SK-N-MC (cell line): ENCODE measurements at regions not wholly inside any gene's neighbourhood (a gene's known extent, or its start where the extent isn't known, plus 50 kb on each side); places are given as distances from the start of the nearest gene placed in this dataset.

Experiments used
- DNase-seq: peaks from one replicate; pipeline ENCODE4 v3.0.0-alpha.2; 2011; ENCODE audit warnings: low read depth, low spot score
- H3K27ac ChIP-seq: fragments of 200-600 bp; sonication (generic); 2 replicates; pipeline ENCODE4 v1.5.1; 2016; ENCODE audit warnings: mixed run types
- H3K36me3 ChIP-seq: fragments of 200-600 bp; sonication (generic); 2 replicates; pipeline ENCODE4 v1.6.1; 2017; ENCODE audit warnings: antibody characterized with exemption, low read length, mixed read lengths; ENCODE audit not compliant: insufficient read depth
- H3K4me3 ChIP-seq: fragments of 200-600 bp; sonication (generic); 2 replicates; pipeline ENCODE4 v1.5.1; 2016
- H3K9ac ChIP-seq: fragments of 200-600 bp; sonication (generic); 2 replicates; pipeline ENCODE4 v1.8.0; 2017; ENCODE audit warnings: mixed run types, mixed read lengths; ENCODE audit not compliant: insufficient read length
- H3K9me3 ChIP-seq: fragments of 200-600 bp; sonication (generic); 2 replicates; pipeline ENCODE4 v1.6.1; 2017; ENCODE audit warnings: low read depth, mild to moderate bottlenecking, antibody characterized with exemption, low read length, moderate library complexity, mixed read lengths
- EZH2 ChIP-seq: fragments of 200-600 bp; sonication (generic); IDR thresholded peaks from one replicate; pipeline ENCODE4 v1.6.1; 2017; ENCODE audit warnings: antibody characterized with exemption
- FOXP2 ChIP-seq: optimal IDR thresholded peaks from 2 replicates; pipeline ENCODE3; 2011; ENCODE audit warnings: mild to moderate bottlenecking, moderate library complexity; ENCODE audit not compliant: insufficient read depth; ENCODE audit errors: extremely low read length, control extremely low read depth
- POLR2AphosphoS5 ChIP-seq: IDR thresholded peaks from 2 replicates; pipeline ENCODE4 v1.6.1; 2012; ENCODE audit warnings: mild to moderate bottlenecking, low read depth, low read length, borderline replicate concordance

GRCh38 chr19:34832581-34833112 is 59.6 kb upstream of the ZNF599 start:
- TF ChIP-seq FOXP2 (no peak), EZH2 (no peak), POLR2AphosphoS5 (no peak)
- Histone ChIP-seq H3K9me3 (no peaks in the 10 kb centered on the region), H3K36me3 (no peaks in the 10 kb centered on the region), H3K4me3 (no peak overlapping the region), H3K9ac (no peak overlapping the region), H3K27ac (no peak overlapping the region)
- no peak for DNase-seq

GRCh38 chr19:34831714-34832113 is 58.7 kb upstream of the ZNF599 start:
- H3K4me3 ChIP-seq: no peak overlapping the region
- DNase-seq: no peak
- H3K27ac ChIP-seq: no peak overlapping the region
- no peaks in the 10 kb centered on the region for H3K36me3 ChIP-seq
- no peaks in the 10 kb centered on the region for H3K9me3 ChIP-seq
- no peak overlapping the region for H3K9ac ChIP-seq
- no peak for TF ChIP-seq FOXP2
- TF ChIP-seq EZH2: no peak
- TF ChIP-seq POLR2AphosphoS5: no peak

- Histone ChIP-seq H3K4me3 (no peak overlapping the region), H3K9me3 (no peaks in the 10 kb centered on the region), H3K36me3 (no peaks in the 10 kb centered on the region), H3K9ac (no peak overlapping the region), H3K27ac (no peak overlapping the region)
- DNase-seq: no peak
- no peak for TF ChIP-seq POLR2AphosphoS5
- TF ChIP-seq EZH2: no peak
- no peak for TF ChIP-seq FOXP2
These were observed 55.1 kb upstream of the ZNF599 start for GRCh38 chr19:34828156-34828555.

GRCh38 chr19:34825212-34825611 is 52.2 kb upstream of the ZNF599 start:
- no peak for TF ChIP-seq FOXP2
- TF ChIP-seq POLR2AphosphoS5: no peak
- TF ChIP-seq EZH2: no peak
- no peaks in the 10 kb centered on the region for H3K9me3 ChIP-seq
- no peak for DNase-seq
- no peaks in the 10 kb centered on the region for H3K36me3 ChIP-seq
- no peak overlapping the region for H3K9ac ChIP-seq
- H3K4me3 ChIP-seq: no peak overlapping the region
- no peak overlapping the region for H3K27ac ChIP-seq

- no peaks in the 10 kb centered on the region for H3K9me3 ChIP-seq
- no peak overlapping the region for H3K27ac ChIP-seq
- DNase-seq: no peak
- no peak overlapping the region for H3K9ac ChIP-seq
- TF ChIP-seq POLR2AphosphoS5: no peak
- no peak for TF ChIP-seq EZH2
- TF ChIP-seq FOXP2: no peak
- H3K36me3 ChIP-seq: no peaks in the 10 kb centered on the region
- H3K4me3 ChIP-seq: no peak overlapping the region
These were observed 51.7 kb upstream of the ZNF599 start for GRCh38 chr19:34824686-34825085.
